Psoas muscle (tissue), 7 donors: ENCODE measurements at regions not wholly inside any gene's neighbourhood (a gene's known extent, or its start where the extent isn't known, plus 50 kb on each side); places are given as distances from the start of the nearest gene placed in this dataset.

ENCODE experiments used
- ATAC-seq, 4 donors: fragments of 200-7000 bp; cut with Tn5 transposase; one replicate each; pipeline ENCODE4 v1.9.1; 2020; ENCODE audit warnings: moderate library complexity in 3 of 4, mild to moderate bottlenecking in 2 of 4
- DNase-seq, 2 donors: peaks; one replicate each; pipeline ENCODE4 v3.0.0-alpha.2; 2020
- H3K27ac ChIP-seq: fragments of 200-600 bp; one replicate; pipeline ENCODE4 v1.8.0; 2022
- H3K27me3 ChIP-seq, 3 donors: fragments of 200-600 bp in 1 of 3; one replicate each; pipeline versions ENCODE4 v1.6.1 to v1.8.0; 2013 to 2022; ENCODE audit warnings: low read length in 2 of 3, mild to moderate bottlenecking in 2 of 3, moderate library complexity in 1 of 3; ENCODE audit not compliant: insufficient read depth in 3 of 3
- H3K36me3 ChIP-seq, 2 donors: fragments of 200-600 bp in 1 of 2; one replicate each; pipeline versions ENCODE4 v1.6.1 to v1.8.0; 2013 to 2022; ENCODE audit warnings: low read depth in 1 of 2, mild to moderate bottlenecking in 1 of 2, moderate library complexity in 1 of 2; ENCODE audit not compliant: insufficient read depth in 1 of 2
- H3K4me1 ChIP-seq: fragments of 200-600 bp; one replicate; pipeline ENCODE4 v1.8.0; 2022
- H3K4me3 ChIP-seq: fragments of 200-600 bp; one replicate; pipeline ENCODE4 v1.8.0; 2022; ENCODE audit warnings: mild to moderate bottlenecking
- H3K9me3 ChIP-seq: fragments of 200-600 bp; one replicate; pipeline ENCODE4 v1.8.0; 2022
- CTCF ChIP-seq: fragments of 200-600 bp; IDR thresholded peaks from one replicate; pipeline ENCODE4 v1.8.0; 2022; ENCODE audit warnings: antibody characterized with exemption
- WGBS, 3 donors: extraction: QIAGEN DNeasy Blood & Tissue Kit; methylation state at CpG; one replicate each; pipeline versions ENCODE4 v1.1.6 to v1.1.7; 2013; 5-methylcytosine and 5-hydroxymethylcytosine counted together
- intact Hi-C, 2 donors: fragments of 100-400 bp; cut with DNase I; formaldehyde crosslinking; loops; one replicate each; pipeline versions ENCODE4 v1.11.0 to v1.14.2; 2022
- donor health status: healthy with polysubstance abuse.
- donor health status: DM: no; HTN: no; CAD: no; lungs with moderate emphysema.
- donor health status: Bipolar disorder and iron deficiency.
- donor health status: healthy.
- donor health status: DM: yes; HTN: yes; CAD: no.
- donor health status: DM: no; HTN: no; CAD: no.
- donor health status: DM: yes; HTN: yes; CAD: no.

GRCh38 chr12:65557438-65558181 is 266.7 kb upstream of the HMGA2 start:
- H3K4me3 ChIP-seq: no peak overlapping the region
- H3K27me3 ChIP-seq: peaks cover 0 to 1% (median 0%) of the 10 kb centered on the region in 3 donors
- H3K27ac ChIP-seq: no peak overlapping the region
- no peaks in the 10 kb centered on the region for H3K4me1 ChIP-seq
- H3K36me3 ChIP-seq: no peaks in the 10 kb centered on the region
- 67 to 70% (median 68%) methylated on average over 3 of the region's 3 CpGs for WGBS, 3 donors
- ATAC-seq (no peak), DNase-seq (no peak)
- intact Hi-C loops: loop anchor here (2.0 to 5.0 kb wide), 2 partner anchors 480 to 529 kb away; no protein-coding TSS in a partner anchor
- no peak for TF ChIP-seq CTCF
- no peaks in the 10 kb centered on the region for H3K9me3 ChIP-seq

DNA sequence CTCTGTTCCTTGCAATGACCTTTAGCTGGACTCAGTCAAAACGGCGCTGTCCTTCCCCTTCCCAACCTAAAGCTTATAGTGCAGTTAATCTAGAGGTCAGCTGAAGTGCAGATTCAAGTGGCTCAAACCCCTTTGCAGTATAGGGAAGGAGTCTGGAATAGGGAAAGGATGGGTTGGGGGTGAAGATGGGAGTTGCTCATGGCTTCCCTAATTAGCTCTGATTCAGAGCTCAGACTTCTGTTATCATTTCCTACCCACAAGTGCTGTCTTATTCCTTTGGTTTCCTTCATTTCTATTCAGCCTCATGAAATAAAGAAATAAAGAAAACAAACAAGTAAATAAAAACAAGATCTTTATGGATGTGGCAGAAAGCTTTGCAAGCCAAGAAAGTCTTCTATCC is 264.0 kb upstream of the HMGA2 start:
- no peaks in the 10 kb centered on the region for H3K36me3 ChIP-seq
- peaks cover 0 to 1% (median 0%) of the 10 kb centered on the region in 3 donors for H3K27me3 ChIP-seq
- H3K4me1 ChIP-seq: no peaks in the 10 kb centered on the region
- ATAC-seq (no peak), DNase-seq (no peak)
- 83 to 87% (median 86%) methylated on average over 2 of the region's 2 CpGs for WGBS, 3 donors
- no peak overlapping the region for H3K4me3 ChIP-seq
- H3K27ac ChIP-seq: no peak overlapping the region
- intact Hi-C loops: no loop called here
- TF ChIP-seq CTCF: no peak
- no peaks in the 10 kb centered on the region for H3K9me3 ChIP-seq

GRCh38 chr12:65561798-65562382 is 262.4 kb upstream of the HMGA2 start:
- Histone ChIP-seq H3K4me3 (no peak overlapping the region), H3K36me3 (no peaks in the 10 kb centered on the region), H3K9me3 (no peaks in the 10 kb centered on the region), H3K4me1 (no peaks in the 10 kb centered on the region), H3K27me3 (peaks cover 0 to 1% (median 0%) of the 10 kb centered on the region in 3 donors), H3K27ac (no peak overlapping the region)
- WGBS, 3 donors: 84 to 87% (median 87%) methylated on average over 8 of the region's 8 CpGs
- DNase-seq (no peak), ATAC-seq (no peak)
- intact Hi-C loops: no loop called here
- TF ChIP-seq CTCF: no peak

GRCh38 chr12:65565601-65566560 is 258.4 kb upstream of the HMGA2 start:
- 81 to 84% (median 83%) methylated on average over 11 of the region's 11 CpGs for WGBS, 3 donors

More at GRCh38 chr12:65565601-65566560, 258.4 kb upstream of the HMGA2 start:
- H3K4me3 ChIP-seq: no peak overlapping the region
- no peak for TF ChIP-seq CTCF
- H3K4me1 ChIP-seq: no peaks in the 10 kb centered on the region
- H3K9me3 ChIP-seq: no peaks in the 10 kb centered on the region
- H3K27ac ChIP-seq: no peak overlapping the region
- intact Hi-C loops: no loop called here
- no peaks in the 10 kb centered on the region for H3K27me3 ChIP-seq
- ATAC-seq: no peak
- no peak for DNase-seq
- no peaks in the 10 kb centered on the region for H3K36me3 ChIP-seq
